Calu3 (cell line): ENCODE measurements at regions not wholly inside any gene's neighbourhood (a gene's known extent, or its start where the extent isn't known, plus 50 kb on each side); places are given as distances from the start of the nearest gene placed in this dataset.

ENCODE experiments used
- BruUV-seq: library from RNA; stranded (reverse); fragments of 400-500 nt; replicated peaks from 2 replicates; lab custom pipeline; 2021; lab: Mats Ljungman, UMichigan
- CTCF ChIA-PET: fragments of 300-600 bp; sonication (Branson Sonifier 250); formaldehyde crosslinking; loops from one replicate; lab custom pipeline; 2022; ENCODE audit warnings: antibody characterized with exemption; lab: Charles Lee
- DNase-seq: peaks from one replicate; pipeline ENCODE4 v3.0.0; 2022
- H3K27ac Mint-ChIP-seq: one replicate; pipeline ENCODE4 v1.8.0; 2022; ENCODE audit warnings: mixed read lengths; ENCODE audit not compliant: unreplicated experiment
- H3K27me3 Mint-ChIP-seq: one replicate; pipeline ENCODE4 v1.8.0; 2022; ENCODE audit warnings: mixed read lengths; ENCODE audit not compliant: unreplicated experiment
- H3K36me3 Mint-ChIP-seq: one replicate; pipeline ENCODE4 v1.8.0; 2022; ENCODE audit warnings: mild to moderate bottlenecking, moderate library complexity, mixed read lengths; ENCODE audit not compliant: insufficient read depth, unreplicated experiment
- H3K4me1 Mint-ChIP-seq: one replicate; pipeline ENCODE4 v1.8.0; 2022; ENCODE audit warnings: mild to moderate bottlenecking, low read depth, mixed read lengths; ENCODE audit not compliant: unreplicated experiment
- H3K4me3 Mint-ChIP-seq: one replicate; pipeline ENCODE4 v1.8.0; 2022; ENCODE audit warnings: mild to moderate bottlenecking, low read depth, moderate library complexity, mixed read lengths; ENCODE audit not compliant: unreplicated experiment
- H3K9me3 Mint-ChIP-seq: one replicate; pipeline ENCODE4 v1.8.0; 2022; ENCODE audit warnings: low read depth, mixed read lengths; ENCODE audit not compliant: unreplicated experiment
- CTCF ChIP-seq: fragments of 200-600 bp; IDR thresholded peaks from one replicate; pipeline ENCODE4 v1.8.0; 2022; ENCODE audit warnings: antibody characterized with exemption; ENCODE audit not compliant: unreplicated experiment
- intact Hi-C: fragments of 100-400 bp; cut with micrococcal nuclease; formaldehyde crosslinking; loops from one replicate; pipeline ENCODE4 v1.10.0; 2022; ENCODE audit not compliant: unreplicated experiment

- H3K27me3 Mint-ChIP-seq = peaks cover 37% of the 10 kb centered on the region
- DNase-seq = no peak
- CTCF ChIA-PET = no interaction called here
- no peak for TF ChIP-seq CTCF
- no peaks in the 10 kb centered on the region for H3K9me3 Mint-ChIP-seq
- no peak overlapping the region for H3K27ac Mint-ChIP-seq
- H3K4me3 Mint-ChIP-seq = no peak overlapping the region
- BruUV-seq = no TSS peak
- no peaks in the 10 kb centered on the region for H3K36me3 Mint-ChIP-seq
- intact Hi-C loops = no loop called here
- no peaks in the 10 kb centered on the region for H3K4me1 Mint-ChIP-seq
These were observed 218.6 kb downstream of the AKAP7 start for GRCh38 chr6:131353876-131354275.

GRCh38 chr6:131354356-131354755 lies 218.7 kb upstream of the ARG1 start:
- no peak overlapping the region for H3K4me3 Mint-ChIP-seq
- no peaks in the 10 kb centered on the region for H3K4me1 Mint-ChIP-seq
- H3K36me3 Mint-ChIP-seq = no peaks in the 10 kb centered on the region
- no peaks in the 10 kb centered on the region for H3K9me3 Mint-ChIP-seq
- intact Hi-C loops = no loop called here
- no peak overlapping the region for H3K27ac Mint-ChIP-seq
- no peak for TF ChIP-seq CTCF
- peaks cover 32% of the 10 kb centered on the region for H3K27me3 Mint-ChIP-seq
- CTCF ChIA-PET = no interaction called here
- no peak for DNase-seq
- BruUV-seq = no TSS peak

DNA sequence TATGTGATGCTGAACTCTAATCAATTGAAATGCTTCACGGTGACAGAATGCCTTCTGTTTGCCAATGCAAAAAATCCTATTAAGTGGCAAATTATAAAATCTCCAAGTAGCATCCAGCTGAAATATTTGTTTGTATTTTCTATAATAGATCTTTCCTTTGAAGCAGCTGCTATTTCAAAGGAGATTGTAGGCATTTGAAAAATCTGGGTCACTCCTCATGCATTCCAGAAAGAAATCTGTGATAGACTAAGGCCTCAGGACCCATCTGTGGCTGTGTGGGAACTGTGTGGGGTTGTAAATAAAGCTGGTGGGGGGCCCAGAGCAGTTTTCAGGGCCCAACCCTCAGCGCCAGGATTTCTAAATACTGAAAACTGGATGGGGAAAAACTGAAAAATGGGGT lies 216.9 kb upstream of the ARG1 start:
- Mint-ChIP-seq H3K4me1 (no peaks in the 10 kb centered on the region), H3K27ac (no peak overlapping the region), H3K4me3 (no peak overlapping the region), H3K27me3 (peaks cover 32% of the 10 kb centered on the region), H3K36me3 (no peaks in the 10 kb centered on the region), H3K9me3 (no peaks in the 10 kb centered on the region)
- DNase-seq = no peak
- no TSS peak for BruUV-seq
- TF ChIP-seq CTCF = no peak
- CTCF ChIA-PET = interaction anchor here (1.0 kb wide), 1 partner anchor 10 kb away, joined by 3 read pairs; no protein-coding TSS in a partner anchor
- intact Hi-C loops = no loop called here

- Mint-ChIP-seq H3K4me3 (no peak overlapping the region), H3K9me3 (no peaks in the 10 kb centered on the region), H3K4me1 (no peaks in the 10 kb centered on the region), H3K27me3 (peaks cover 21% of the 10 kb centered on the region), H3K36me3 (no peaks in the 10 kb centered on the region), H3K27ac (no peak overlapping the region)
- no TSS peak for BruUV-seq
- no peak for TF ChIP-seq CTCF
- intact Hi-C loops = no loop called here
- no peak for DNase-seq
- CTCF ChIA-PET = interaction anchor here (0.6 to 0.7 kb wide), 2 partner anchors 480 to 528 kb away, joined by 3 to 7 read pairs; no protein-coding TSS in a partner anchor
These were observed 215.5 kb upstream of the ARG1 start for GRCh38 chr6:131357501-131357900.
